Activated CD8-positive, alpha-beta memory T cell treated with anti-CD3 and anti-CD28 coated beads, Interleukin-2, amount 10 ng/mL, durations not matched to agents 7 days and 5 days (primary cell): ENCODE measurements at regions not wholly inside any gene's neighbourhood (a gene's known extent, or its start where the extent isn't known, plus 50 kb on each side); places are given as distances from the start of the nearest gene placed in this dataset.

Source experiments
- ATAC-seq: fragments of 150-1000 bp; cut with Tn5 transposase; one replicate; pipeline ENCODE4 v1.10.0; 2021; ENCODE audit warnings: moderate library complexity
- CTCF ChIA-PET: fragments of 350-600 bp; sonication (Branson Sonifier 250); formaldehyde crosslinking; loops from one replicate; lab custom pipeline; 2021; ENCODE audit warnings: antibody characterized with exemption; lab: Charles Lee
- DNase-seq: peaks from one replicate; pipeline ENCODE4 v3.0.0-alpha.2; 2020
- H3K27ac Mint-ChIP-seq: one replicate; pipeline ENCODE4 v1.8.0; 2021; ENCODE audit warnings: mild to moderate bottlenecking, mixed read lengths
- H3K27me3 Mint-ChIP-seq: one replicate; pipeline ENCODE4 v1.8.0; 2021; ENCODE audit warnings: mixed read lengths
- H3K36me3 Mint-ChIP-seq: one replicate; pipeline ENCODE4 v1.8.0; 2021; ENCODE audit warnings: mild to moderate bottlenecking, mixed read lengths
- H3K4me1 Mint-ChIP-seq: one replicate; pipeline ENCODE4 v1.8.0; 2021; ENCODE audit warnings: mixed read lengths
- H3K4me3 Mint-ChIP-seq: one replicate; pipeline ENCODE4 v1.8.0; 2021; ENCODE audit warnings: mild to moderate bottlenecking, moderate library complexity, mixed read lengths
- H3K9me3 Mint-ChIP-seq: one replicate; pipeline ENCODE4 v1.8.0; 2022; ENCODE audit warnings: low read depth, mixed read lengths

DNA sequence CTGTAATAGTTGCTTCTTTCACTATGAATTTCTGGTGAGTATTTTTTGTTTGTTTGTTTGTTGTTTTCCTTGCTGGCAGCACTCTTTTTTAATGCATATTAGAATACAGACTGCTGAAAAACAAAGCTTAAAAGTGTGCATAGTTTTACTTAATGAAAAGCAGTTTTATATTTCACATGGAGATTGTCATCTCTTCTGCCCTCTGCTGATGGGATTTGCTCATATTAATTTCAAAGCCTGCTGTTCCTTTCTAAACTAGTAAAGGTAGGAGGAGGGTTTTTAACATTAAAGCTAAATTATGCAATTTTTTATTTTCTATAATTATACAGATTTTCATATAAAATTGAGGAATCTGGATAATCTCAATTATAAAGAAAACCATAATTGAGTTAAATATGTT lies 692.6 kb upstream of the SLITRK1 start:
- no peak for ATAC-seq
- H3K27ac Mint-ChIP-seq = no peak overlapping the region
- peaks cover 3% of the 10 kb centered on the region for H3K9me3 Mint-ChIP-seq
- H3K4me1 Mint-ChIP-seq = no peaks in the 10 kb centered on the region
- H3K27me3 Mint-ChIP-seq = no peaks in the 10 kb centered on the region
- no peaks in the 10 kb centered on the region for H3K36me3 Mint-ChIP-seq
- DNase-seq = no peak
- H3K4me3 Mint-ChIP-seq = no peak overlapping the region
- CTCF ChIA-PET = interaction anchor here (0.6 kb wide), 1 partner anchor 751 kb away, joined by 3 read pairs; no protein-coding TSS in a partner anchor

DNA sequence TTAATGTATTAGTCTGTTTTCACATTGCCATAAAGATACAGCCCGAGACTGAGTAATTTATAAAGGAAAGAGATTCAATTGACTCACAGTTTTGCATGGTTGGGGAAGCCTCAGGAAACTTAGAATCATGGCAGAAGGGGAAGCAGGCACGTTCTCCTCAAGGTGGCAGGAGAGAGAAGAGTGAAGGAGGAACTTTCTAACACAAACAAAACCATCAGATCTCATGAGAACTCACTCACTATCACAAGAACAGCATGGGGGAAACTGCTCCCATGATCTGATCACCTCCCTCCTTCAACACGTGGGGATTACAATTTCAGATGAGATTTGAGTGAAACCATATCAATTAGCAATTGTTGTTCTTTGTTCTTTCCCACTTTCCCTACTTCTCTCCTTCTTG lies 689.0 kb upstream of the SLITRK1 start:
- no peaks in the 10 kb centered on the region for H3K36me3 Mint-ChIP-seq
- H3K4me1 Mint-ChIP-seq = no peaks in the 10 kb centered on the region
- CTCF ChIA-PET = no interaction called here
- no peak overlapping the region for H3K27ac Mint-ChIP-seq
- ATAC-seq (no peak), DNase-seq (no peak)
- no peaks in the 10 kb centered on the region for H3K27me3 Mint-ChIP-seq
- H3K9me3 Mint-ChIP-seq = no peaks in the 10 kb centered on the region
- H3K4me3 Mint-ChIP-seq = no peak overlapping the region

DNA sequence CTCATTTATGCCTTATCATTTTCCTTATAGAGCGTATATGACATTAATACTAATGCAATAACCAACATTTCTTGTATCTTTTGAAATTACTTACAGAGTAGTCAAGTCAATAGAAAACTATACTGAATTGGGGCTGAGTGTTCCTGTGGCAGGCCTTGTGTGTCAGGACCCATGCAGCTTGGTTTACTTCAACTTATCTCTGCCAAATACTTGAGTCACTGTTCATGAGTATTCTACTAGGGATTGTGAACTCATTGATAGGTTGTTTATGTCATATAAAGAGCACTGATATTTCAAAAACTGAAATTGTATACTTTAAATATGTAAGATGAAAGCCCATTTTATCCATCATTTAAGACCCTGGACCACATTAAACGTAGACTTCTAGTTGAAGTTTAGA lies 688.6 kb upstream of the SLITRK1 start:
- DNase-seq (no peak), ATAC-seq (no peak)
- H3K4me1 Mint-ChIP-seq = no peaks in the 10 kb centered on the region
- no peaks in the 10 kb centered on the region for H3K27me3 Mint-ChIP-seq
- CTCF ChIA-PET = no interaction called here
- H3K27ac Mint-ChIP-seq = no peak overlapping the region
- H3K9me3 Mint-ChIP-seq = no peaks in the 10 kb centered on the region
- no peaks in the 10 kb centered on the region for H3K36me3 Mint-ChIP-seq
- no peak overlapping the region for H3K4me3 Mint-ChIP-seq

DNA sequence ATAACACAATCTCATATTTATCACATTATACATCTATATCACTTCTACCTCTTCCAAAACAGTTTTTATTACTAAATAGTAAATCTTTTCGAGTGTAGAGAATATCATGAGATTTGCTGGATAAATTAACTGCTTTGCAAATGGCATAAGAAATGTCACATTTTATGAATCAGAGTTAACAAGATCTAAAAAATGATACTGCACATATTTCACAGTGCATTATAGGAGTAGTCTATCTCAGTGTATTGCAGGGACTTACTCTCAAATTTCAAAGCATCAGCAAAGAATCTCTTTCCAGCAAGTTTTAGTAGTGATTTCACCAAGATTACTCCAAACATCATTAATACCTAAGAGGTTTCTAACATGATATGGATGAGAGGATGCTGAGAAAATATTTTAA lies 687.1 kb upstream of the SLITRK1 start:
- Mint-ChIP-seq H3K27ac (no peak overlapping the region), H3K36me3 (no peaks in the 10 kb centered on the region), H3K27me3 (no peaks in the 10 kb centered on the region), H3K9me3 (no peaks in the 10 kb centered on the region), H3K4me3 (no peak overlapping the region), H3K4me1 (no peaks in the 10 kb centered on the region)
- DNase-seq (no peak), ATAC-seq (no peak)
- CTCF ChIA-PET = no interaction called here

DNA sequence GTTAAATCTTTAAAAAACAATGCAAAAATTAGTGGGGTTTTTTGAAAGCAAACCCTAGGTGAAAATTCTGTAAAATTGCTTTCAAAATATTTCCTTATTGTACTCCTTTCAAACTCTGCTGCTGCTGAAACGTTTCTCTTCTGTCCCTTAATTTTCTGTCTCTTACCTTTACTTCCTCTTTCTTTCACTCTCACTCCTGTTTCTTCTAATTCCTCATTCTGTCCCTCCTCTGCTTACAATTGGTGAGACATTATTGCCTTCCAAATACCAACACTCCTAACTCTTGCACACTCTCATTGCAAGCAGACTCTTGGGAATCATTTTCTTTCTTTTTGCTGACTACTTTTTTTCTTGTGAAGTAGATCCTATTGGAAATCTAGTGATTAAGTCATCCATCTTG lies 685.6 kb upstream of the SLITRK1 start:
- Mint-ChIP-seq H3K4me1 (no peaks in the 10 kb centered on the region), H3K27ac (no peak overlapping the region), H3K4me3 (no peak overlapping the region), H3K36me3 (no peaks in the 10 kb centered on the region), H3K27me3 (no peaks in the 10 kb centered on the region), H3K9me3 (no peaks in the 10 kb centered on the region)
- DNase-seq (no peak), ATAC-seq (no peak)
- CTCF ChIA-PET = no interaction called here

DNA sequence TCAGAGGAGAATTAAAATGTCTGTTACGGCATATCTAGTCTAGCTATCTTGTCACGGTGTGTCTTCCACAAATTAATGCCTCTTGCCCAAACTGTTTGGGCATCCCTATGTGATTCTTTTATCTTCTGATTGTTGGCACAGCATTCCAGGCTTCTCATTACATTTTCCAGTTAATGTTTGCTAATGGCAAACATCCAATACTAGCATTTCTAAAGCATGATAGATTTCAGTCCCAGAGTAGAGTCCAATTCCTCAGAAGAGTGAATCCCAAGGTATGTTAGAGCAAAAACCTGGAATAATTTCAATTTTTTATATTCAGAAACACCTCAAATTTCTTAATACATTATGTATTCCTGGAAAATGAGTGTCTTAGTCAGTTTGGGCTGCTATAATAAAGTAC lies 684.5 kb upstream of the SLITRK1 start:
- Mint-ChIP-seq H3K36me3 (no peaks in the 10 kb centered on the region), H3K9me3 (no peaks in the 10 kb centered on the region), H3K4me3 (no peak overlapping the region), H3K27ac (no peak overlapping the region), H3K27me3 (no peaks in the 10 kb centered on the region), H3K4me1 (no peaks in the 10 kb centered on the region)
- CTCF ChIA-PET = no interaction called here
- DNase-seq (no peak), ATAC-seq (no peak)

DNA sequence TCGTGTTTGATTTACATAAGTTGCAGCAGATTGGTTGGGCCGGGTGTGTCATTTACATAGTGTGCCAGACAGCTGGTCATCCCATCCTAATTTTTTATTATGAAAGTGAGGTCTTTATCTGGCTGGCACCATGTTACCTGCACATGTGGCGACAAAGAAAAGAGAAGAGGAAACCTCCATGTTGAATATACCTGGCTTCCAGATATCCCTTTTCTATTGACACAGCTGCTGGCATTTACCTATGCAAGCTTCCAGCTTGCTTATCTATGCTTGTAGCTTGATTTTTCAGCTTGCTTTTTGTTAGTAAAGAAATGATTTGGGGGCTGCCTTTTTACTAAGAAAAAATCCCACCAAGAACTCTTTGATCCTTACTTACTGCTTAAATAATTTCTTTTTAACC lies 681.3 kb upstream of the SLITRK1 start:
- Mint-ChIP-seq H3K27me3 (no peaks in the 10 kb centered on the region), H3K4me3 (no peak overlapping the region), H3K9me3 (no peaks in the 10 kb centered on the region), H3K4me1 (no peaks in the 10 kb centered on the region), H3K27ac (no peak overlapping the region), H3K36me3 (no peaks in the 10 kb centered on the region)
- ATAC-seq (no peak), DNase-seq (no peak)
- CTCF ChIA-PET = no interaction called here

DNA sequence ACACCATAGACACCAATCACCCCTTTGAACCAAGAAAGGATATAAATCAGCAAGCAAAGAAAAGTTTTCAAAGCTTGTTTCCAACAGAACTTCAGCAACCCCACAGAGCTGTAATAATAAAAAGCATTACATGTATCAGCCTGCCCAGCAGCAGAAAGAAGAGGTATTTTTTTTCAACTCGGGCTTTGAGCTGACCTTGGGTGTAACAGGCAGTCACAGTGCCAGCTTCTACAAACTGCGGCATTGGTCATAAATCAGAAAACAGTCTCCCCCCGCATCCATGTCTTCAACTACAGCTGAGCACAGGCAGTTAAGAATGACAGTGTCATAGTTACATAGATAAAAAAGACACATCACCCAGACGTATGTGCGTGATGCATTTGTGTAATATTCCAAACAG lies 671.0 kb upstream of the SLITRK1 start:
- CTCF ChIA-PET = no interaction called here
- no peak for ATAC-seq
- Mint-ChIP-seq H3K27me3 (no peaks in the 10 kb centered on the region), H3K4me3 (no peak overlapping the region), H3K4me1 (no peaks in the 10 kb centered on the region), H3K36me3 (no peaks in the 10 kb centered on the region), H3K9me3 (peaks cover 3% of the 10 kb centered on the region), H3K27ac (no peak overlapping the region)
- DNase-seq = no peak

DNA sequence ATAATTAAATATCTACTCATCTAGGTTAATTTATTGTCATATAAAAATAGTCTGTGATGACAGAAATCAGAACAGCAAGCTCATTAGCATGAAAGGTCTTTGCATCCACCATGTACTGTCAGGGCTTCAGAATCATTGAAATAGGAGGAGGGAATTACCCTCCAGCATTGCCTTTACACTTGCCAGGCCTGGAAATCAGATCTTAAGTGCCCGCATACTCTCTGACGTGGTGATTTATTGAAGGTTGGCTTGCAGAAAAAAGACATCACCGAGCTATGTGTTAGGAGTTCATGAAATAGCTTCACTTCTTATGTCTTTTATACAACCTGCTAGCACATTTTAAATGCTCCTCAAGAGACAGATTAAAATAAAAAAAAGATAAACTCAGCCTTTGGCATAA lies 661.7 kb upstream of the SLITRK1 start:
- Mint-ChIP-seq H3K9me3 (peaks cover 8% of the 10 kb centered on the region), H3K4me1 (no peaks in the 10 kb centered on the region), H3K4me3 (no peak overlapping the region), H3K27me3 (no peaks in the 10 kb centered on the region), H3K27ac (no peak overlapping the region), H3K36me3 (no peaks in the 10 kb centered on the region)
- DNase-seq = no peak
- ATAC-seq = no peak
- CTCF ChIA-PET = no interaction called here

DNA sequence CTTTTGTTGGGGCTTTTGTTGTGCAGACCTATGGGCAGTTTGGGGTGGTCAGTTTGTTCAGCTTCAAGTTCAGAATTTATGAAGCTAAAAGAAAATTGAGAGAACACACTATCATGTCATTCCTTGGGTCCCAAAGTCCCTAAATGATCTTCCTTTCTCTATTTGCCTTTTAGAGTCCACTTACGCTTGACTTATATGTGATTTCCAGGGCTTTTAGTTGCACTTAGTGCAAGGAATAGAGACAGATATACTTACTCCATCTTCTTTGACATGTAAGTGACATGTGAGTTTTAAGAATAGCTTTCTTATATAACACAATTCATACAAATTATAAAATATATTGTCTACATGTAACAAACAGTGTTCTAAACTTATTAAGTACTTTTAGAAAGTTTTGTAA lies 660.1 kb upstream of the SLITRK1 start:
- H3K4me1 Mint-ChIP-seq = no peaks in the 10 kb centered on the region
- H3K27ac Mint-ChIP-seq = no peak overlapping the region
- no peak overlapping the region for H3K4me3 Mint-ChIP-seq
- H3K9me3 Mint-ChIP-seq = peaks cover 8% of the 10 kb centered on the region
- CTCF ChIA-PET = no interaction called here
- DNase-seq (no peak), ATAC-seq (no peak)
- H3K36me3 Mint-ChIP-seq = no peaks in the 10 kb centered on the region
- no peaks in the 10 kb centered on the region for H3K27me3 Mint-ChIP-seq

DNA sequence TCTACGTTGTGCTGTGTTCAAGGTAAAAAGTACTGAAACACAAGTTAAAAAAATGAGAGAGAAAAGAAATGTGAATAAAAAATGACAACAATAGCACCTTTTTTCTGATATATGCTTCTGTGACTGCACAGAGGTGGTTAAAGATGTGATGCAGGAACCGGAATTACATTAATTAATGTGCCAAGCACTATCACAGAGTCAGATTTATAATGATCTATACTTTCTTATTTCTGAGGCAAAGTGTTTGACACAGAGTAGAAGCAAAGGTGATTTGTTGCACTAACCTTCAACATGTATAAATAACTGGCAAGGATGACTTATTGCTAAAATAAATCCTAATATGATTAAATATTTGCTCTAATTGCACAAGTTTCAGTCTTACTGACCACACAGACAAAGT lies 654.6 kb upstream of the SLITRK1 start:
- Mint-ChIP-seq H3K4me3 (no peak overlapping the region), H3K27ac (no peak overlapping the region), H3K4me1 (no peaks in the 10 kb centered on the region), H3K9me3 (peaks cover 2% of the 10 kb centered on the region), H3K36me3 (no peaks in the 10 kb centered on the region), H3K27me3 (no peaks in the 10 kb centered on the region)
- ATAC-seq = no peak
- DNase-seq = no peak
- CTCF ChIA-PET = no interaction called here

DNA sequence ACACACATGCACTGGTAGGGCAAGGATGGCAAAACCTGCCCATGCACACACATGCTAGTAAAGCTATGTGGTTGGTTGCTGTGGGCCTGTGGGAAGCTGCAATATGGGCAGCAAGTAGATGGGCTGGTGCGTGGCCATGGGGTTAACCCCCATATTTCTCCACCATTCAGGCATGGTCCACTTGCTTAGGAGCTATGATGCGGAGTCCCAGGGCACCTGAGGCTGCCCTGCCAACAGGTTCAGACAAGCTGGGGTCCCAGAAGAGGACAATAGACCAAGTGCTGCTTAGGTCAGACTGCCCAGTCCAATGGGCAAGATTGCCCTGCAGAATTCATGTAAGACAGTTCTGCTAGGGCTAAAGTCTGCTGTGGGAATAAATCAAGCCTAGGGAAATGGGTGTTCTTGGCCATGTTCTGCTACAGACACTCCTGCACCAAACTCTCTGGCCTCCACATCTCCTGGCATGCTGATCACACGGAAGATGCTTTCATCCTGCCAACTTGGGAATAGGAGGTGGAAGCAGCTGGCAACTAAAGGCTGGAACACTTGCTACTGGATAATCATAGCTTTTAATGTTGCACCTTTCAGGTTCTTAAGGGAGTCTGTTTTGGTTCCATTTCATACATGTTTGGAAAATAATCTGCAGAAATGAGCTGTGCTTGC lies 646.3 kb upstream of the SLITRK1 start:
- Mint-ChIP-seq H3K9me3 (no peaks in the 10 kb centered on the region), H3K4me3 (no peak overlapping the region), H3K27me3 (no peaks in the 10 kb centered on the region), H3K4me1 (no peaks in the 10 kb centered on the region), H3K27ac (no peak overlapping the region), H3K36me3 (no peaks in the 10 kb centered on the region)
- ATAC-seq (no peak), DNase-seq (no peak)
- CTCF ChIA-PET = no interaction called here

DNA sequence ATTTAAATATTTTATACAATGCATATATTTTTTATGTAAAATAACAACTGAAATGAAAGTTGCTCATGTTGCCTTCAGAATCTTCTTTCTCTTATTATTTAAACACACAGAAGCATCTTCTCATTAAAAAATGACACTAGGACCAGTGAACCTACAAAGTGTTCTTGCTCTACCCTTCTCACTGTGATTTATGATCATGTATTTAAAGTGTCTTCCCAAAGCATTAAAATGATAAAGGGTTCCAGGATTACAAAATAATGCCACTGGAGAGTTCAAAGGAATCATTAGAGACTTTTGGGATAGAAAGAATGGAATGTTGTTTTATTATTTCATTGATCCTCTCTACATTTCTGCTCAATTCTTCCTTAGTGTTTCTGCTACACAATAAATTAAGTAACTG lies 643.6 kb upstream of the SLITRK1 start:
- Mint-ChIP-seq H3K27ac (no peak overlapping the region), H3K4me1 (no peaks in the 10 kb centered on the region), H3K27me3 (no peaks in the 10 kb centered on the region), H3K9me3 (no peaks in the 10 kb centered on the region), H3K36me3 (no peaks in the 10 kb centered on the region), H3K4me3 (no peak overlapping the region)
- CTCF ChIA-PET = no interaction called here
- no peak for DNase-seq
- no peak for ATAC-seq

DNA sequence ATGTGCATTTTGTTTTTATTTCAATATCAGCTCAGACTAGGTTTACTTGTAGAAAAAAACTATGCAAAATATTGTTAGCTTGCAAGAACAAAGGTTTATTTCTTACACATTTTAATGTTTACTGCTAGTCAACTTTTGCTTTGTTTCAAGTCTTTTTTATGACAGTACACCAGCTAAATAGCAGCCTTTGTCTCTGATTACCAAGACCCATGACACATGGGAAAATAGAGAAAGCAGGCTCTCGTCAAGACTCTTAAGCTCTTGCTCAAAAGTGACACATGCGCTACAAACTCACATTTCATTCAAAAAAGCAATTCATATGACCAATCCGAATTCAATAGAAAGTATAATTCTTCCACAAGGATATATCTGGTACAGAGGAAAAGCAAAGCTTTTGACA lies 642.3 kb upstream of the SLITRK1 start:
- ATAC-seq = no peak
- no peak for DNase-seq
- no peak overlapping the region for H3K4me3 Mint-ChIP-seq
- no peaks in the 10 kb centered on the region for H3K9me3 Mint-ChIP-seq
- no peaks in the 10 kb centered on the region for H3K36me3 Mint-ChIP-seq
- H3K4me1 Mint-ChIP-seq = no peaks in the 10 kb centered on the region
- CTCF ChIA-PET = no interaction called here
- no peak overlapping the region for H3K27ac Mint-ChIP-seq
- H3K27me3 Mint-ChIP-seq = no peaks in the 10 kb centered on the region

DNA sequence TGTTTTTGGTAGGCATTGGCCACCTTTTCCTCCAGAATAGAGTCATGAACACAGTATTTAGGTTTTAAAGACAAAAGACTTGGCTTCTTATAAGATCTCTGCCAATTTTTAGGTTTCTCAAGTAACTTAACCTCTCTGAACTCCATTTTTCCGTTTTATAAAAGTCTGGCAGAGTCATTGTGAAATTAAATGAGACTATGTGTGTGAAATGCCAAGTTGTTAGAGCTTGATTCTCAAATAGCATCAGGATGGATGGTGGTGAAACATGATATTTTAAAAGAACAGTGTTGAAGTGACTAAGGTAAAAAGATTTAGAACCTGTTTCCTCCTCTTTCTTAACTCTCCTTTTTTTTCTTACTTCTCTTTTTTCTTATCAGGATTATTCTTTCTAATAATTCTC lies 617.7 kb upstream of the SLITRK1 start:
- CTCF ChIA-PET = no interaction called here
- DNase-seq (no peak), ATAC-seq (no peak)
- Mint-ChIP-seq H3K27ac (no peak overlapping the region), H3K36me3 (no peaks in the 10 kb centered on the region), H3K4me3 (no peak overlapping the region), H3K9me3 (peaks cover 5% of the 10 kb centered on the region), H3K4me1 (no peaks in the 10 kb centered on the region), H3K27me3 (no peaks in the 10 kb centered on the region)
